Glutamatergic neuron (in vitro differentiated cells): ENCODE measurements at regions not wholly inside any gene's neighbourhood (a gene's known extent, or its start where the extent isn't known, plus 50 kb on each side); places are given as distances from the start of the nearest gene placed in this dataset.

ENCODE experiments used
- DNase-seq: peaks from one replicate; pipeline ENCODE4 v3.0.0; 2022
- H3K27ac Mint-ChIP-seq: one replicate; pipeline ENCODE4 v1.8.0; 2020; ENCODE audit warnings: mild to moderate bottlenecking, mixed read lengths, inconsistent platforms; ENCODE audit not compliant: unreplicated experiment
- H3K27me3 Mint-ChIP-seq: one replicate; pipeline ENCODE4 v1.8.0; 2020; ENCODE audit warnings: mild to moderate bottlenecking, moderate library complexity, mixed read lengths, inconsistent platforms; ENCODE audit not compliant: unreplicated experiment
- H3K36me3 Mint-ChIP-seq: one replicate; pipeline ENCODE4 v1.8.0; 2020; ENCODE audit warnings: mild to moderate bottlenecking, mixed read lengths, inconsistent platforms; ENCODE audit not compliant: unreplicated experiment
- H3K4me1 Mint-ChIP-seq: one replicate; pipeline ENCODE4 v1.8.0; 2020; ENCODE audit warnings: mild to moderate bottlenecking, low read depth, mixed read lengths, inconsistent platforms; ENCODE audit not compliant: unreplicated experiment
- H3K4me3 Mint-ChIP-seq: one replicate; pipeline ENCODE4 v1.8.0; 2020; ENCODE audit warnings: mild to moderate bottlenecking, mixed read lengths, inconsistent platforms; ENCODE audit not compliant: unreplicated experiment
- H3K9me3 Mint-ChIP-seq: one replicate; pipeline ENCODE4 v1.8.0; 2020; ENCODE audit warnings: mild to moderate bottlenecking, moderate library complexity, mixed read lengths, inconsistent platforms; ENCODE audit not compliant: unreplicated experiment
- TF ChIP-seq, protein P1 (sequence below): fragments of 200-600 bp; sonication (generic); IDR thresholded peaks from one replicate; pipeline ENCODE4 v1.5.0; 2021; ENCODE audit not compliant: partially characterized antibody, unreplicated experiment

DNA sequence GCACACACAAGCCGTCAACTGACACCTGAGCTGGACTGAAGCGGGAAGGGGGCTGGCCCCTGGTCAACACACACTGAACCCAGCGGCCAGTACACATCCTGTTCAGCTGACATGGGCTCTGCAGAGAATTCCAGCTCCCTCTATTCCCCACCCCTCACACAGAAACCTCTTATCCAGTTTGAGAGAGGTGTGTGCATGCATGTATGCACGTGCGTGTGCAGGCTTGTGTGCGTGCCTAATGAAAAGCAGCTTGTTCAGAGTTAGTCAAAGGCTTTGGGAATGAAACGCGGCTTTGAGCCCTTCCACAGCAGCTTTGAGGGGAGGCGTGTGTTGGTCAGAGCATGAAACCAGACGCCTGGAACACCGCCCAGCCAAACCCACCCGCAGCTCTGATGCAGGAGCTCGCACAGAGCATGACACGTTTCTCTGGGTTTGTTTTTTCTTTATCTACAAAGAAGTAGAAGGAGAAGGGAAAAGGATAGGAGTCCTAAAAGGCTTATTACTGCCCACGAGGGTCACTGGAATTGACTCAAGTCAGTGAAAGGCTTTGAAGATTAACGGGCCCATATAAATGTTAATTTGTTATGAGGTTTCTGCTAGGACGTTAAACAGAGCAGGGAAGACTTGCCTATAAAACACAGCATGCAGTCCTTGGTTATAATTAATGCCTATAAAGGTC lies 184.2 kb downstream of the ETS2 start:
- Mint-ChIP-seq H3K9me3 (peaks cover 6% of the 10 kb centered on the region), H3K4me1 (peaks cover 35% of the 10 kb centered on the region), H3K36me3 (peaks cover 5% of the 10 kb centered on the region), H3K27ac (no peak overlapping the region), H3K27me3 (peaks cover 5% of the 10 kb centered on the region), H3K4me3 (no peak overlapping the region)
- TF ChIP-seq, protein P1, sequence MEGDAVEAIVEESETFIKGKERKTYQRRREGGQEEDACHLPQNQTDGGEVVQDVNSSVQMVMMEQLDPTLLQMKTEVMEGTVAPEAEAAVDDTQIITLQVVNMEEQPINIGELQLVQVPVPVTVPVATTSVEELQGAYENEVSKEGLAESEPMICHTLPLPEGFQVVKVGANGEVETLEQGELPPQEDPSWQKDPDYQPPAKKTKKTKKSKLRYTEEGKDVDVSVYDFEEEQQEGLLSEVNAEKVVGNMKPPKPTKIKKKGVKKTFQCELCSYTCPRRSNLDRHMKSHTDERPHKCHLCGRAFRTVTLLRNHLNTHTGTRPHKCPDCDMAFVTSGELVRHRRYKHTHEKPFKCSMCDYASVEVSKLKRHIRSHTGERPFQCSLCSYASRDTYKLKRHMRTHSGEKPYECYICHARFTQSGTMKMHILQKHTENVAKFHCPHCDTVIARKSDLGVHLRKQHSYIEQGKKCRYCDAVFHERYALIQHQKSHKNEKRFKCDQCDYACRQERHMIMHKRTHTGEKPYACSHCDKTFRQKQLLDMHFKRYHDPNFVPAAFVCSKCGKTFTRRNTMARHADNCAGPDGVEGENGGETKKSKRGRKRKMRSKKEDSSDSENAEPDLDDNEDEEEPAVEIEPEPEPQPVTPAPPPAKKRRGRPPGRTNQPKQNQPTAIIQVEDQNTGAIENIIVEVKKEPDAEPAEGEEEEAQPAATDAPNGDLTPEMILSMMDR, result no peak
- DNase-seq, result no peak

DNA sequence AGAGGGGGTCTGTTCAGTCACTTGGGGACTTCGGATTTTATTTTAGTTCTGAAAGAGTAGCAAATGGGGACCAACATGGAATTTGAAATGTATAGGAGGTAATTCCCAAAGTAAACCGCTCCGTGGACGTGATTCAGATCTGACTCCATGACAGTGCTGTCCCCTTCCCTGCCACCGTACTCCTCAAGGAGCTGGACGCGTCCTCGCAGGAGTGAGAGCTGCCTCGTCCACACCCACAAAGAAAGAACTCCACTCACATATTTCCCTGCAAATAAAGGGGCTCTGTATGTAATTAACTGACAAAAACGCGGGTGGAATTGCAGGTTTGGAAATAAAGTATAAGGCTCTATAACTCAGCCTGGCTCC lies 183.6 kb downstream of the ETS2 start:
- DNase-seq, result no peak
- Mint-ChIP-seq H3K27ac (no peak overlapping the region), H3K4me3 (no peak overlapping the region), H3K4me1 (peaks cover 35% of the 10 kb centered on the region), H3K36me3 (no peaks in the 10 kb centered on the region), H3K27me3 (peaks cover 2% of the 10 kb centered on the region), H3K9me3 (peaks cover 5% of the 10 kb centered on the region)
- TF ChIP-seq, protein P1, result no peak

DNA sequence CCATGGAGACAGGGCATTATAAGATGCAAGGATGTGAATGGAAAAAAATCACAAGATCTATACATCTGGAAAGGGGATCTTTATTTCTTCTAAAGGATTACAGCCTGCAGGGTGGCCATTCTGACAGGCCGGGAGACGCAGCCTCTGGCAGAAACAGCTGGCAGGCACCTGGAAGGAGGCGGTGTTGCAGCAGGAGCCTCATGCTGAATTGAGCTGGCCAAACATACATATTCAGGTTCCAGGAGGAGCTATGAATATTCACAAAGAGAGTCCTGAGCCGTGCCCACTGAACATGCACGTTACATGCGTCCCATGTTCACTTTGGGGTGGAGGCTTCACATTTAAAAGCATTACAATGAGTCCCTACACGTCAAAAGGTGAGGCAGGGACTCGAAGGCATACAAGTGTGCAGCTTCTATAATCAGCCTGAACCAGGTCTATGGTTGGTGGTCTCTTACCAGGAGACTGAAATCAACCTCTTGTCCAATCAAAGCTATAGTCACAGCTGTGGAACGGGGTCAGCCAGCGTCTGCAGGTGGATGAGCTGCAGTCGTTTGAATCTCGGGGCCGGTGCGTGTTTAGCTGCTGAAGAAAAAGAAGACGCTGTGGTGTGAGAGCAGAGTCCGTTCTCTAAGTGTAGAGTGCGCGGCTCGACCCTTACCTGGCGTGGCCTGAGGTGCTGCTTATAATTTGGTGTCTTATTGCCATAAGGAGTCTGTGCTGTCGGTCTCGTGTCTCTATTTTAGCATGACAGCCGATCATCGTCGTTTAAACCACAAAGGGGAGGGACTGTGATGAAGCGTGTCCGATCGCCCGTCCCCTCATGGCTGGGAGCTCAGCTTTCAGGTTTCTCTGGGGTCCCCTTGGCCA lies 183.0 kb downstream of the ETS2 start:
- Mint-ChIP-seq H3K9me3 (peaks cover 5% of the 10 kb centered on the region), H3K27me3 (peaks cover 1% of the 10 kb centered on the region), H3K4me3 (no peak overlapping the region), H3K4me1 (peaks cover 35% of the 10 kb centered on the region), H3K27ac (no peak overlapping the region), H3K36me3 (no peaks in the 10 kb centered on the region)
- DNase-seq, result no peak
- TF ChIP-seq, protein P1, result no peak

DNA sequence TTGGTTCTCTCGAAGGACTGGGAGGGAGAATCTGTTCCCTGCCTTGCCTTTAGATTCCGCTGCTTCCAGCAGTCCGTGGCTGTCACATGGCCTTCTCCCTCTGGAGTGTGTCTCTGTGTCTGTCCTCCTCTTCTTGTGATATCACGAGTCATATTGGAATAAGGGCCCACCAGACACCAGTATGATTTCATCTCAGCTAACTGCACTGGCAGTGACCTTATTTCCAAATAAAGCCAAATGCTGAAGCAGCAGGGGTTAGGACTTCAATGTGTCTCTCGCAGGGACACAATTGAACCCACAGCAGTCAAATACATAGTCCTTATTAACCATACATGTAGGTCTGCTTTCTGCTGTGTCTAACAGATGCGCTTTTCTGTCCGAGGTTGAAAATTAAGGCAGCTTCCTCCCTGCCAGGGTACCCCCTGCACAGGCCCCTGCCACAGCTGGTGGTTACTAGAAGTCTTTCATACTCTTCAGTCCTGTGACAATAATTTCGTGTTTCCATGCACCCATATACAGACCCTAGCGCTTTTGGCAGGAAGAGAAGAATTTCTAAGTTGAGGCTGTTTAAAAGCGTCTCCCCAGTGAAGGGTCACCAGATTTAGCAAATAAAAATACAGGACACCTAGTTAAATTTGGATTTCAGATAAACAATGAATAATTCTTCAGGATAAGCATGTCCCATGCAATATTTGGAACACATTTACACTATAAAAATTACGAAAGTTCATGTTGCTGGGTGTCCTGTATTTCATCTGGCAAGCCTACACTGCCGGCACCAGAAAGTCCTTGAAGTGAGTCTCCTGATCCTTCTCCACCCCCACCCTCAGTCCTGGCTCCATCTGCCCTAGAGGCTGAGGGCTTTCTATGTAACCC lies 182.1 kb downstream of the ETS2 start:
- TF ChIP-seq, protein P1, result no peak
- Mint-ChIP-seq H3K27me3 (peaks cover 1% of the 10 kb centered on the region), H3K4me1 (peaks cover 35% of the 10 kb centered on the region), H3K4me3 (no peak overlapping the region), H3K36me3 (no peaks in the 10 kb centered on the region), H3K27ac (no peak overlapping the region), H3K9me3 (peaks cover 8% of the 10 kb centered on the region)
- no peak for DNase-seq
